GM12873 (cell line): ENCODE measurements at regions not wholly inside any gene's neighbourhood (a gene's known extent, or its start where the extent isn't known, plus 50 kb on each side); places are given as distances from the start of the nearest gene placed in this dataset.

Experiments
- TF ChIP-seq, protein P1 (sequence below): IDR thresholded peaks from 2 replicates; pipeline ENCODE4 v1.5.1; 2012; ENCODE audit warnings: low read depth, mild to moderate bottlenecking, moderate library complexity, low read length, control low read depth; ENCODE audit not compliant: insufficient read depth; ENCODE audit errors: missing control alignments

GRCh38 chrX:40152741-40153344 is 55.1 kb upstream of the BCOR start:
- TF ChIP-seq, protein P1, sequence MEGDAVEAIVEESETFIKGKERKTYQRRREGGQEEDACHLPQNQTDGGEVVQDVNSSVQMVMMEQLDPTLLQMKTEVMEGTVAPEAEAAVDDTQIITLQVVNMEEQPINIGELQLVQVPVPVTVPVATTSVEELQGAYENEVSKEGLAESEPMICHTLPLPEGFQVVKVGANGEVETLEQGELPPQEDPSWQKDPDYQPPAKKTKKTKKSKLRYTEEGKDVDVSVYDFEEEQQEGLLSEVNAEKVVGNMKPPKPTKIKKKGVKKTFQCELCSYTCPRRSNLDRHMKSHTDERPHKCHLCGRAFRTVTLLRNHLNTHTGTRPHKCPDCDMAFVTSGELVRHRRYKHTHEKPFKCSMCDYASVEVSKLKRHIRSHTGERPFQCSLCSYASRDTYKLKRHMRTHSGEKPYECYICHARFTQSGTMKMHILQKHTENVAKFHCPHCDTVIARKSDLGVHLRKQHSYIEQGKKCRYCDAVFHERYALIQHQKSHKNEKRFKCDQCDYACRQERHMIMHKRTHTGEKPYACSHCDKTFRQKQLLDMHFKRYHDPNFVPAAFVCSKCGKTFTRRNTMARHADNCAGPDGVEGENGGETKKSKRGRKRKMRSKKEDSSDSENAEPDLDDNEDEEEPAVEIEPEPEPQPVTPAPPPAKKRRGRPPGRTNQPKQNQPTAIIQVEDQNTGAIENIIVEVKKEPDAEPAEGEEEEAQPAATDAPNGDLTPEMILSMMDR, result no peak

DNA sequence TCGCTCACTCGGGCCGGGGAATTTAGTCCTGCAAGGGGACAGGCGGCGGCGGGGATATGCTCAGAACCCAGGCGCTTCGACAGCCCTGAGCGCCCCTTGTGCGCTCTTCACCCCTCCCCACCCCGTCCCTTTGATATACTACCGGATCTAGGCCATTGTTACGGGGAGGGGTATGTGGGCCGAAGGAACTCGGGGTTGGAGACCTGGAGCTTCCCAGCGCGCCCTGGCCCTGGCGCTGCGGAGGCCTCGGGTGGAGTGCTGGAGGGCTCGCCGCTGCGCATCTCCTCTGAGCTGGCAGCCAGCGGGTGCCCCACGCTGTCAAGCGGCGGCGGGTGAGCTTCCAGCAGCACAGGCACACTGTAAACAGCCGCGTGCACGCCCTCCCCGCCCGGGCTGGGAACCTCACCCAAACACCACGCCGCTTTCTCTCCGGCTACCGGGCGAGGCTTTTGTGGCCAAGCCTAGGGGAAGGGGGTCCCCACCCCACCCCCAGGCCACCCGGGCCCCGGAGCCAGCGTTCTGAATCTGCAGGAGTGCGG is 54.5 kb upstream of the BCOR start:
- TF ChIP-seq, protein P1, result no peak

DNA sequence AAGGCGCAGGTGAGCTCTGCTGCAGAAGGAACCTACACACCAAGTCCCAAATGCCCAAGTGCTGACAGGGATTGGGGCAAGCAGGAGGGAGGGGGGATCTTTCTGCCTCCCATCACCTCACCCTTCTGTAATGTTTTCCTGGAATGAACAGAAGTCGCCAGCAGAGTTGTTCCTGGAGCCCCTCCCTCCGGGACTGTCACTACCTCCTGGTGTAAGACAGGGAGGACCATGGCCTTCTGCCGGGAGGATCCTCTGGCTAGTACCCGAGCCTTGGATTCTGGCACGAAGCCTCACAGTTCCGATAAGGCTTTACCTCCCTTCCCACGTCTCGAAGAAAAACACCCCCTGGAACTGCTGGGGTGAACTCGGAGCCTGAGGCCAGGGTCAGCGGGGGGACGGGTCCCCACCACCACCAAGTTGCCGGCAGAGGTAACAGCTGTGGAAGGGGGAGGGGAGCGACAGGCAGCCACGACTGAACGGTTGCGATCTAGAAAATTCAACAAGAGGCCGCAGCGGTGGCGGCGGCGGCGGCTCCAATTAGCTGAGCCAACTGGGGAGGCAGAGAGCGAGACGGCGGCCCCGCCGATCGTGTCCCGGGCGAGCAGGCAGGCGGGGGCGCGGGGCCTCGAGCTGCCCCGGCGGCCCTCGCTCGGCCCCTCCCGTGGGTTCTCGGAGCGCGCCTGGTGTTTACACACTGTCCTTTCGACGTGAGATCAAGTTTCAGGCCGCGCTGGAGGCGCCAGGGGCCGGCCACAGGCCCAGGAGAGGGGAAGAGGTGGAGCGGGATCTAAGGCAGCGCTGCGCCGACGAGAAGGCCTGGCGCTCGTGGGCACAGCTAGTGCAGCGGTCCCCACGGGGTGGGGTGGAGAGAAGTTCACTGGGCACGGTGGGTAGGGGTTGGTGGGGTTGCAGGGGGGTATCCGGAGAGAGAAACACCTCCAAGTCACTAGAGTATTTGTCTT is 53.7 kb upstream of the BCOR start:
- TF ChIP-seq, protein P1, result no peak

GRCh38 chrX:40150503-40150902 is 52.7 kb upstream of the BCOR start:
- TF ChIP-seq, protein P1, result no peak

DNA sequence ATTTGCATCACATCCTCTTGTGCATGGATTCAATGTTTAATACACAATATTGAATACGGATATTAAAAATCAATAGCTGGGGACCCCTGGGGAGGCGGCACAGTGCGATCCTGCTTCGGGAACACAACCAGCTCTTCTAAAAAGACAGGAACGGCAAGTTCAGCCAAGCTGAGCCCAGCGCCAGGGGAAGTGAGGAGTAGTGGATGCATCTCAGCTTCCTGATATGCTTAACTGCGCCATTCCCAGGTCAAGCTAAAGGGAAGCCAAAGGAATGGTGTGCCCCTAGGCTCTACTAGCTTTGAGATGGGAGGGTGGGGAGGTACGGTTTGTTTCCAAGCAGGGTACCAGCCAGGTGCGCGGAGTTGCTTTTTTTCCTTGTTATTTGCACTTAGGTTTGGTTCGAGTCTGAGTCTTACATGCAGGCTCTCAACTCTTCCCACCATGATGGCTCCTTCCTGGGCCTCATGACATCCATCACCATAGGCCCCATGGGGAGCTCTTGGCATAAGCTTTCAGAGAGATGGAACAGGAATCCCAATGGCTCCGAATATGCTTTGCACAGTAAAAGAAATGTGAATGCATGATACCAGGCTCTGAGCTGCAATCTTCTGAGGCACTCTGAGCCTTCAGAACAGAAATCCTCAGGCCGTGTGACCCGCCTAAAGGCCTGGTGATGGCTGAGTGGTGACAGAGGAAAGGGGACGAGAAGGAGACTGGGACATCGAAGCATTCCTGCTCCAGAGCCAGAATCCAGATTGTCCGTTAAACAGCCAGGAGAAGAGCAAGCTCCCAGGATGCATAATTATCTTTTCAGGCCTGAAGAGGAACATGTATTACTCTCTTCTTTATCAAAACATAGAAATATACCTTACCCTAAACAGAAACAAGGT is 51.8 kb upstream of the BCOR start:
- TF ChIP-seq, protein P1, result no peak

- TF ChIP-seq, protein P1, result no peak
These were observed 50.9 kb upstream of the BCOR start for GRCh38 chrX:40148385-40149285.
